NB4 (cell line): ENCODE measurements at regions not wholly inside any gene's neighbourhood (a gene's known extent, or its start where the extent isn't known, plus 50 kb on each side); places are given as distances from the start of the nearest gene placed in this dataset.

Experiments used
- CTCF ChIP-seq: IDR thresholded peaks from one replicate; pipeline ENCODE4 v1.5.1; 2012; ENCODE audit warnings: low read depth, low read length
- POLR2A ChIP-seq: IDR thresholded peaks from 2 replicates; pipeline ENCODE4 v1.6.1; 2011; ENCODE audit warnings: mild to moderate bottlenecking; ENCODE audit not compliant: insufficient read length; ENCODE audit errors: extremely low read depth

- TF ChIP-seq CTCF: no peak
- TF ChIP-seq POLR2A: no peak
These were observed 167.8 kb upstream of the DPH6 start for GRCh38 chr15:35713733-35714132.
